DND-41 (cell line): ENCODE measurements at regions not wholly inside any gene's neighbourhood (a gene's known extent, or its start where the extent isn't known, plus 50 kb on each side); places are given as distances from the start of the nearest gene placed in this dataset.

Source experiments
- CTCF ChIP-seq: IDR thresholded peaks from 2 replicates; pipeline ENCODE4 v1.5.1; 2012; ENCODE audit warnings: borderline replicate concordance, low read length, moderate library complexity, mild to moderate bottlenecking; ENCODE audit not compliant: poor library complexity, severe bottlenecking; ENCODE audit errors: extremely low read depth
- EZH2 ChIP-seq: IDR thresholded peaks from 3 replicates; pipeline ENCODE4 v1.6.1; 2012; ENCODE audit warnings: borderline replicate concordance, low read depth, mild to moderate bottlenecking, moderate library complexity, low read length, inconsistent platforms; ENCODE audit not compliant: severe bottlenecking

DNA sequence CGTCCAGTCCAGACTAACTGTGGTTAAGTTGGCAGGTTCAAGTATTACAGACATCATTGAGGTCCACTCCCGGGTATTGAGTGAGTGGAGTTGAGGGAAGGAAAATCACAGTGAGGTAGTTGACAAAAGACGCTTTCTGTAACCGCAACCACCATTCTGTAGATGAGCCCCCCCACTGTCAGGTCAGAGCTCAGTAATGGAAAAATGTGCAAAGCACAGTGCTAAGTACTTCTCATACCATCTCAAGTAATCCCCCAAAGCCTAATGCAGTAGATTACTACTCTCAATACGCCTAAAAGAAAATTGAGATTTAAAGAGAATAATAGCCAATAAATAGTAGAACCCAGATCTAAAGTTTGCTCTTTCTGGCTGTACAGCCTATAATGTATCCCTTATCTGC is 522.8 kb downstream of the LMO4 start:
- no peak for TF ChIP-seq CTCF
- no peak for TF ChIP-seq EZH2
